Heart right ventricle (tissue), 16 donors: ENCODE measurements at regions not wholly inside any gene's neighbourhood (a gene's known extent, or its start where the extent isn't known, plus 50 kb on each side); places are given as distances from the start of the nearest gene placed in this dataset.

Experiments used
- ATAC-seq, 8 donors: fragments of 200-7000 bp; cut with Tn5 transposase; one replicate each; pipeline ENCODE4 v1.9.1; 2020; ENCODE audit warnings: mild to moderate bottlenecking in 8 of 8, moderate library complexity in 8 of 8, moderate number of reproducible peaks in 1 of 8
- DNase-seq, 2 donors: peaks; one replicate each; pipeline ENCODE4 v3.0.0-alpha.2; 2020
- H3K27ac ChIP-seq, 10 donors: fragments of 200-600 bp; sonication (generic) in 2 of 10; one replicate each; pipeline versions ENCODE4 v1.5.0 to v1.8.0; 2020 to 2022; ENCODE audit warnings: mild to moderate bottlenecking in 3 of 10
- H3K27me3 ChIP-seq, 7 donors: fragments of 200-600 bp; one replicate each; pipeline ENCODE4 v1.8.0; 2021 to 2022; ENCODE audit warnings: mild to moderate bottlenecking in 2 of 7
- H3K36me3 ChIP-seq, 9 donors: fragments of 200-600 bp; sonication (generic) in 1 of 9; one replicate each; pipeline versions ENCODE4 v1.5.0 to v1.8.0; 2020 to 2022; ENCODE audit warnings: mild to moderate bottlenecking in 2 of 9
- H3K4me1 ChIP-seq, 9 donors: fragments of 200-600 bp; sonication (generic) in 1 of 9; one replicate each; pipeline versions ENCODE4 v1.5.0 to v1.8.0; 2020 to 2022; ENCODE audit warnings: mild to moderate bottlenecking in 4 of 9
- H3K4me3 ChIP-seq, 10 donors: fragments of 200-600 bp; sonication (generic) in 2 of 10; one replicate each; pipeline versions ENCODE4 v1.5.0 to v1.8.0; 2020 to 2022; ENCODE audit warnings: mild to moderate bottlenecking in 7 of 10, moderate library complexity in 2 of 10
- H3K9me3 ChIP-seq, 11 donors: fragments of 200-600 bp in 10 of 11; sonication (generic) in 2 of 11; one replicate each; pipeline versions ENCODE4 v1.5.0 to v1.8.0; 2013 to 2022; ENCODE audit warnings: mild to moderate bottlenecking in 2 of 11, control low read depth in 1 of 11, moderate library complexity in 1 of 11
- WGBS, 2 donors: extraction: QIAGEN DNeasy Blood & Tissue Kit; methylation state at CpG; one replicate each; pipeline ENCODE4 v1.1.7; 2013; ENCODE audit warnings: inconsistent platforms in 1 of 2; 5-methylcytosine and 5-hydroxymethylcytosine counted together
- intact Hi-C, 10 donors: fragments of 100-400 bp; cut with DNase I; formaldehyde crosslinking; loops; one replicate each; pipeline versions ENCODE4 v1.11.1 to v1.14.2; 2022
- TF ChIP-seq, protein P1 (sequence below), 9 donors: fragments of 200-600 bp; sonication (generic) in 2 of 9; IDR thresholded peaks; one replicate each; pipeline versions ENCODE4 v1.5.0 to v1.8.0; 2021 to 2022; ENCODE audit warnings: antibody characterized with exemption in 9 of 9, mild to moderate bottlenecking in 5 of 9, moderate library complexity in 1 of 9
- donor health status: Arrhythmogenic right ventricular cardiomyopathy.
- donor health status: ischemic (EF 13 %, LVEDD 7.1; RV severe dilation, severe dysfunction).
- donor health status: healthy with polysubstance abuse.
- donor health status: DM: no; HTN: yes; CAD: no.
- donor health status: DM: no; HTN: no; CAD: no.
- donor health status: ischemic (EF 25% LVEDD 6.9; RV normal size, moderate dysfunction).
- donor health status: ischemic (EF 25% LVEDD 5.7; RV mildly dilated, moderate dysfunction).
- donor health status: healthy.
- donor health status: DM: yes; HTN: yes; CAD: no.
- donor health status: Ischemic cardiomyopathy.
- donor health status: ischemic (EF 35%, LVEDD 5.7; RV mildly dilated, moderate dysfunction).
- donor health status: nonischemic (EF 11% LVEDD 7.7; RV severe dilation, severe dysfunction).
- donor health status: DM: yes; HTN: yes; CAD: no.
- donor health status: PGD.
- donor health status: ischemic (EF 29% LVEDD 5.4; RV normal size, mild dysfunction).
- donor health status: nonischemic (EF 23%, LVEDD 6.1; RV moderate dilation, normal function).

DNA sequence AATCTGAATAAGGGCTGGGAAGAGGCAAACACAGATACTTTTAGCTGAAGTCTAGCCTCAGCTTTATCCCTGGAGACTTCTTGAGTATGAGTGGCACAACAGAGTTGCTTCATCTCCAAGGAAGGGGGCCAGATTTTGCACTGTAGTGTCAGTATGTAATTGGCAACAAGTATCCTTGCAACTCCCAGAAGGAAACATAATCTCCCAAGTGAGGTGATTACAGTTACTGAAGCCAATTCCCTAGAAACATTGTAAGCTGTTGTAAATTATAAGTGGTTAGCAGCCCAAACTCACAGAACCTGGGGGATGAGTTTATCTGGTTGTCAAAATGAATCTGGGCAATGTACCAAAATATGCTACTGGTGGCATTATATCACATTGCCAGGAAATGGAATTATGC is 2065.7 kb upstream of the PCDH20 start:
- intact Hi-C loops: no loop called here
- no peaks in the 10 kb centered on the region for H3K27me3 ChIP-seq
- no peaks in the 10 kb centered on the region for H3K4me1 ChIP-seq
- no peaks in the 10 kb centered on the region for H3K36me3 ChIP-seq
- H3K4me3 ChIP-seq: no peak overlapping the region
- TF ChIP-seq, protein P1, sequence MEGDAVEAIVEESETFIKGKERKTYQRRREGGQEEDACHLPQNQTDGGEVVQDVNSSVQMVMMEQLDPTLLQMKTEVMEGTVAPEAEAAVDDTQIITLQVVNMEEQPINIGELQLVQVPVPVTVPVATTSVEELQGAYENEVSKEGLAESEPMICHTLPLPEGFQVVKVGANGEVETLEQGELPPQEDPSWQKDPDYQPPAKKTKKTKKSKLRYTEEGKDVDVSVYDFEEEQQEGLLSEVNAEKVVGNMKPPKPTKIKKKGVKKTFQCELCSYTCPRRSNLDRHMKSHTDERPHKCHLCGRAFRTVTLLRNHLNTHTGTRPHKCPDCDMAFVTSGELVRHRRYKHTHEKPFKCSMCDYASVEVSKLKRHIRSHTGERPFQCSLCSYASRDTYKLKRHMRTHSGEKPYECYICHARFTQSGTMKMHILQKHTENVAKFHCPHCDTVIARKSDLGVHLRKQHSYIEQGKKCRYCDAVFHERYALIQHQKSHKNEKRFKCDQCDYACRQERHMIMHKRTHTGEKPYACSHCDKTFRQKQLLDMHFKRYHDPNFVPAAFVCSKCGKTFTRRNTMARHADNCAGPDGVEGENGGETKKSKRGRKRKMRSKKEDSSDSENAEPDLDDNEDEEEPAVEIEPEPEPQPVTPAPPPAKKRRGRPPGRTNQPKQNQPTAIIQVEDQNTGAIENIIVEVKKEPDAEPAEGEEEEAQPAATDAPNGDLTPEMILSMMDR (IDR thresholded peaks at IDR 0.05): no peak
- ATAC-seq: no peak
- H3K9me3 ChIP-seq: no peaks in the 10 kb centered on the region
- no peak for DNase-seq
- no peak overlapping the region for H3K27ac ChIP-seq

DNA sequence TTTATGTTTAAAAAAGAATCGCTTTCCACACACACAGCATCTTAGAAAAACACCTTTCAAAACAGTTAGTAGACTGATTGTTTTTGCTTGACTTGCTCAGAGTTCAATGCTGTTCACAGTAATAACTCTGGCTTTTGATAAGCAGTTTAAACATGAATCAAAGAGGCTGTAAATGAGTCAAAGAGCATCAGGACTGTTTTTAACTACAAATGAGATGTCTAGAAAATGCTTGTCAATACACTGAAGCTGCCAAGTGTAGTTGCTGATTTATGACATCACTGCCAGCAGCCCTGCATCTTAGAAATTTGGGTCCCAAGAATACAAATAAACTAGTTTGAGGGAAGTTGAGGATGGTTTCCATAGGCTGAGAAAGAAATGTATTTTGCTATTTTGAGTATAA is 2057.1 kb upstream of the PCDH20 start:
- Histone ChIP-seq H3K27ac (no peak overlapping the region), H3K9me3 (peaks cover 0 to 18% (median 0%) of the 10 kb centered on the region in 11 donors), H3K27me3 (no peaks in the 10 kb centered on the region), H3K4me3 (no peak overlapping the region), H3K4me1 (no peaks in the 10 kb centered on the region), H3K36me3 (no peaks in the 10 kb centered on the region)
- ATAC-seq (no peak), DNase-seq (no peak)
- 65 to 82% methylated on average over 1 of the region's 1 CpG for WGBS, 2 donors
- intact Hi-C loops: no loop called here
- TF ChIP-seq, protein P1 (IDR thresholded peaks at IDR 0.05): no peak

DNA sequence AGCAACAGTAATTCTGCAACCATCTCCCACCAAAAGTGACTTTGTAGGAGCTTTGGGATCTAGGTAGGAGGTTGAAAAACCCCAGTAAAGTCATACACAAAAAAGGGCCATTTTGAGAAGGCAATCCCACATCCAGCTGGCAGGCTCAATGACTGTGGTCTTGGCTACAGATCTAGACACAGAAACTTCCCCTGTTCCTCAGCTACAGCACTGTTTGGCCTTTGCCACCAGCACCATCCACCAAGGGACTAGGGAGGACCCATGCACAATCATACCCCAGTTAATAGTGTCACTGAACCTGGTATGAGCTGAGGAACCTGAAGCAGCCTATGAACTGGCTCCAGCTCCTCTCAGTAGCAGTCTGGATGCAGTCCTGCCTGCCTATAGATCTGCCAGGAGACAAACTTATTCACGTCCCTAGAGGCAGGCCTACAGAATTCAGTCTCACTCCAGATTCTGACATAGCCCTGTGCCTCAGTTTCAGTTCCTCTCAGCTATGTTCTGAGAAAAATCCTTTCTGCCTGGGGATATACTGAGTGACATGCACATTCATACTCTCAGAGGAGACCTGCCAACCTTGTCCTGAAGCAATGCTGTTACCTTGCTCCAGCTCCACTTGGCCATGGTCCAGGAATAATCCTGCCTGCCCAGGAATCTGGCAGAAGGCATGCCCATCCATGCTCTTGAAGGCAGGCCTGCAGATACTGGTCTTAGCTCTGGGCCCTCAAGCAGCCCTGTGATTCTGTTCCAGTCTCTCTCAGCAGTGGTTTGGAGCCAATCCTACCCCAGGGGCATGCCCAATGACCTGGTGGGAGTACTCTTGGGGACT is 2048.3 kb upstream of the PCDH20 start:
- Histone ChIP-seq H3K4me3 (no peak overlapping the region), H3K27ac (no peak overlapping the region), H3K9me3 (peaks cover 0 to 51% (median 4%) of the 10 kb centered on the region in 11 donors), H3K36me3 (no peaks in the 10 kb centered on the region), H3K4me1 (no peaks in the 10 kb centered on the region), H3K27me3 (no peaks in the 10 kb centered on the region)
- WGBS, 2 donors: 57 to 65% methylated on average over 1 of the region's 1 CpG
- TF ChIP-seq, protein P1 (IDR thresholded peaks at IDR 0.05): no peak
- no peak for DNase-seq
- intact Hi-C loops: no loop called here
- no peak for ATAC-seq

DNA sequence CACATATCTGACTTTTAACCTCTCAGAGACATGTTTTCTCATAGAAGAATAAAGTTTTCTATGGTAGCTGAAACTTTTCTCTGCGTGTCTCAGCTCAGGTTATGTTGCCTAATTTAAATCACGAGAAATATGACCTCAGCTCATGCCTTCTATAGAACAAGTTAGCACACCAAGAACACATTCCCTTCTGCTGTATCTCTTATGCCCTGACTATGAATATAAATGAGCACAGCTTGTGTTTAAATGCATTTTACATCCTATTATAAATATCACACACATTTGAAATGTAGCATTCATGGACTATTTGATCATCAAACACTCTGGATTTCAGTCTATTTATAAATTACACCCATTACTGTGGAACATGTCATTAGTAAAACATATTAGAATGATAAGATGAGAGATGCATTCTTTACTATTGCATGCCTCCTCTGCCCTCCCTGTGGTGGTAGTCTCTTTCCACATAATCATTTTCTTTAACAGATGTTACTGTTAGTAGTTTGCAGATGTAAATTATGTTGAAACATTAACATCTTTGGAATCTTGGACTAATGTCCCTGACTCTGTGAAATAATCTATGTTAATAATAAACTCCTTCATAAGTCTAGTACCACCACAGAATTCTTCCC is 2044.9 kb upstream of the PCDH20 start:
- Histone ChIP-seq H3K36me3 (no peaks in the 10 kb centered on the region), H3K27ac (no peak overlapping the region), H3K9me3 (peaks cover 0 to 24% (median under 1%) of the 10 kb centered on the region in 11 donors), H3K27me3 (no peaks in the 10 kb centered on the region), H3K4me1 (no peaks in the 10 kb centered on the region), H3K4me3 (no peak overlapping the region)
- DNase-seq (no peak), ATAC-seq (no peak)
- TF ChIP-seq, protein P1 (IDR thresholded peaks at IDR 0.05): no peak
- WGBS, 2 donors: 49 to 52% methylated on average over 2 of the region's 2 CpGs
- intact Hi-C loops: no loop called here
